ENCODE measurements at regions not wholly inside any gene's neighbourhood (a gene's known extent, or its start where the extent isn't known, plus 50 kb on each side); places are given as distances from the start of the nearest gene placed in this dataset.
"Not testable (repeated sequence)": the region's sequence is repeated elsewhere in the genome, so short reads cannot be mapped to it uniquely, and the experiment has no call there.

GRCh38 chr15:22684786-22685185 lies 101.7 kb upstream of the NIPA1 start:
- DNase-seq = peak; percentile 18

GRCh38 chr15:22699881-22700280 lies 86.6 kb upstream of the NIPA1 start:
- not testable (repeated sequence) for DNase-seq

GRCh38 chr15:22710831-22711341 lies 75.6 kb upstream of the NIPA1 start:
- not testable (repeated sequence) for DNase-seq

- not testable (repeated sequence) for DNase-seq
Observed at GRCh38 chr15:22713933-22714332, 72.5 kb upstream of the NIPA1 start.

GRCh38 chr15:22714358-22715132 lies 71.9 kb upstream of the NIPA1 start:
- not testable (repeated sequence) for DNase-seq

- not testable (repeated sequence) for DNase-seq
Observed at GRCh38 chr15:22715133-22715845, 71.2 kb upstream of the NIPA1 start.

- not testable (repeated sequence) for DNase-seq
Observed at GRCh38 chr15:22719980-22720379, 66.5 kb upstream of the NIPA1 start.

GRCh38 chr15:22726104-22726503 lies 60.3 kb upstream of the NIPA1 start:
- not testable (repeated sequence) for DNase-seq

GRCh38 chr15:22735067-22735466 lies 51.4 kb upstream of the NIPA1 start:
- not testable (repeated sequence) for DNase-seq

GRCh38 chr15:22735781-22736180 lies 50.7 kb upstream of the NIPA1 start:
- peak; percentile 64 for DNase-seq

GRCh38 chr15:22736200-22736599 lies 50.2 kb upstream of the NIPA1 start:
- DNase-seq = peak; percentile 3

Measured in fibroblast of upper back skin (primary cell).